HG02938 (cell line): ENCODE measurements at regions not wholly inside any gene's neighbourhood (a gene's known extent, or its start where the extent isn't known, plus 50 kb on each side); places are given as distances from the start of the nearest gene placed in this dataset.
"Not testable (repeated sequence)": the region's sequence is repeated elsewhere in the genome, so short reads cannot be mapped to it uniquely, and the experiment has no call there.

Experiments used
- ATAC-seq: cut with Tn5 transposase; IDR thresholded peaks from one replicate; pipeline ENCODE4 v1.9.1; 2021; ENCODE audit warnings: mild to moderate bottlenecking, moderate library complexity; ENCODE audit not compliant: unreplicated experiment

DNA sequence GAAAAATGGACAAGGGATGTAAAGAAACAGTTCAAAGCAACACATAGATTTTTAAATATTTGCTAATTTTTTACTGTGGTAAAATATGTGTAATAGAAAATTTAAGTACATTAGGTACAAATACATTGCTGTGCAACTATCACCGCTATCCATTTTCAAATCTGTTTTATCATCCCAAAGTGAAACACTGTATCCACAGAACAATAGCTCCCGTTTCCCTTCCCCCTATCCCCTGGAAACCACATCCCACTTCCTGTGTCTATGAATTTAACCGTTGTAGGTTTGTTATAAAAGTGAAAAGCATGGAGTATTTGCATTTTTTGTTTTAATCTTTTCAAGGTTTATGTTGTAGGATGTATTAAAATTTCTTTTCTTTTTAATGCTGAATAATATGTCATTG is 152.9 kb upstream of the HSFY1 start:
- ATAC-seq, result not testable (repeated sequence)

DNA sequence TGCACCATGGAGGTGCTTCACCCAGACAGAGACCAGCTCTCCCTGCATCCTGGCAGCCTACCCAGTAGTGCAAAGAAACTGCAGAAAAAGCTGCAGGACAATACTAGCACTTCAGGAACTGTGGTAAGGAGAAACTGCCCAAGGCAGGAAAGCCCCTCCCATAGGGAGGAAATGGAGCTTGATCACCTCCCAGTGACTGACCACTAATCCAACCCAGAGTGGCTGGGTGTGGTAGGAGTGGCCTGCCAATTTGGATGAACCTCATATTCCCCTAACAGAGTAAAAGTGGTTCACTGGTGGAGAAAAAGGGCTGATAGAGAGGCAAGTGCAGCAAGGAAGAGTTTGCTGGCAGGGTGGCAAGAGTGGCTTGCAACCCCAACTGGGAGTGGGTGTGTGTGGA is 125.7 kb upstream of the HSFY1 start:
- ATAC-seq, result not testable (repeated sequence)

GRCh38 chrY:18421457-18421856 is 125.1 kb upstream of the HSFY1 start:
- ATAC-seq, result peak; percentile 73

DNA sequence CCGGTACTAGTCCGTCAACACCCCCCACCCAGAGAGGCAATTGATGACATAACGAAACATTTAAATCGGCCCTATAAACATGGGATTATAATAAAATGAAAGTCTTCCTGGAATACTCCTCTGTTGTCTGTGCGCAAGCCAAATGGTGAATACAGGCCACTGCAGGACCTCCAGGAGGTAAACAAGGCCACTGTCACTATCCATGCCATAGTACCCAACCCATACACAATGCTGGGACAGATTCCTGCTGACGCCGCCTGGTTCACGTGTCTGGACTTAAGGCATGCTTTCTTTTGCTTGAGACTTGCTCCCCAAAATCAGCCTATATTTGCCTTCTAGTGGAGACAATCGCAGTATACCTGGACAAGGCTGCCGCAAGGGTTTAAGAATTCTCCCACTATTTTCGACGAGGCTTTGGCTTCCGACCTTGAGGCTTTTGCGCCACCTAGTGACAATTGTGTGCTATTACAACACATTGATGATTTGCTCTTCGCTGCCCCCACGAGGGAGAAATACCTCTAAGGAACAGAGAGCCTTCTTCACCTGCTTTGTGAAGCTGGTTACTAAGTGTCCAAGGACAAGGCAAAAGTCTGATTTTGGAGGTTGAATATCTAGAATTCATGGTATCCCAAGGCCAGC is 122.4 kb upstream of the HSFY1 start:
- ATAC-seq, result peak; percentile 58

DNA sequence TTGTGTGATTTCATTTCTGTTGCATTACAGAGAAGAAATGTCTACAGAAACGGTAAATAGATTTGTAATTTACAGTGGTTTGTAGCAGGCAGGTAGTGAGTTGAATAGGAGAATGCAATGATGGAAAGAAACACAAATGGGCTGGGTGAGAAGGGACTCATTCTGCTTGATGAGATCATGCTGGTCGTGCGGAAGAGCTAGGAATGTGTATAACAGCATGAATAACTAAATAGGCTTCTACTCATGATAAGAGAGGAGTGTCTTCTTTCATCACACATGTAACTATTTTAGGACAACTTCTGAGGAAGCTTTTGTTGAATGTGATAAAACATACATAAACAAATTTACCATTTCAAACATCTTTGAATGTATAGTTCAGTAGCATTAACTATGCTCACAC is 113.0 kb upstream of the HSFY1 start:
- not testable (repeated sequence) for ATAC-seq

DNA sequence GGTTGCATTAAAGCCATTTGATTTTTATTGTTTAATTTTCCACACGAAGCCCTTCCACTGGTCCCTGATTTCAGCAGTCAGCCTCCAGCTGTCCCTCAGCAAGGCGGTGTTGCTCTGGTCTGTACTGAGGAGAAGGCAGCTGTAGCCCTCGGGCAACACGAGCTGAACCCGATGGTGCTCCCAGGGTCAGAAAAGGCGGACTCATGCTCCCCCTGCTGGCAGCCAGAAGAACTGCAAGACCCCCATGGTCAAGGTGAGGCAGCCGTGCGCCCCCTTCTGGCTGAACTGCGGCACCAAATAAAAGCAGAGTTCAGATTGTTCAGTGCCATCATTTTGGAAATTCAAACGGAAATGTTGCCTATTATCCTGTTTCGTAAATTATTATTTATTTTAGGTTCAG is 100.7 kb upstream of the HSFY1 start:
- ATAC-seq, result peak; percentile 89

DNA sequence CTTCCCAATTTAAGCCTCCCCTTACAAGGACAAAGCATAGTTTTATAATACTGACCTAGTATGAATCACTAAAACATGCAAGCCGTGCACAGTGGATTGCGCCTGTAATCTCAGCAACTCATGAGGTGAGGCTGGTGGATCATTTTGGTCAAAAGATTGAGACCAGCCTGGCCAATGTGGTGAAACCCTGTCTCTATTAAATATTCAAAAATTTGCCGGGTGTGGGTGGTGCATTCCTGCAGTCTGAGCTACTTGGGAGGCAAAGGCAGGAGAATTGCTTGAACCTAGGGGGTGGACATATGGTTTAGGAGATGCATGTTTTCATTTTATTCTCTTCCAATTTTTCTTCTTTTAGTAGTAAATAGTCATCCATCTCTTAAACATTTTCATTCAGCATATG is 93.7 kb upstream of the HSFY1 start:
- ATAC-seq, result not testable (repeated sequence)

DNA sequence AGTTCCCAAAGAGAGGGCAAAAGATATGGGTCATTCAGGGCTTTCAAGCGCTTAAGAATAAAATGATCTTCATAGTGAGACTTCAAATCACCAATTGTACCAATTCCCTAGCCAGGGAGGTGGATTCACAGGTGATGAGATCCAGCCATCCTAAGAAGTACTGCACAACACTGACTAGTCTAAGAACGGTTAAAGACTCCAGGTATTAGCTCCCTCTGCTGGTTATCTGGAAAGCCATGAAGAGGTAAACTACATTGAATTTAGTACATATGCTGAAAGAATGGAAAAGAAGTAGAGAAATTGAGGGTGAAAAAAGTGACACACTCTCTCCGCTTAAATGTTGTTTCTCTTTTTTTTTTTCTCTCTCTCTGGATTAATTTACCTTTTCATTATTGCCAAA is 87.4 kb upstream of the HSFY1 start:
- not testable (repeated sequence) for ATAC-seq

DNA sequence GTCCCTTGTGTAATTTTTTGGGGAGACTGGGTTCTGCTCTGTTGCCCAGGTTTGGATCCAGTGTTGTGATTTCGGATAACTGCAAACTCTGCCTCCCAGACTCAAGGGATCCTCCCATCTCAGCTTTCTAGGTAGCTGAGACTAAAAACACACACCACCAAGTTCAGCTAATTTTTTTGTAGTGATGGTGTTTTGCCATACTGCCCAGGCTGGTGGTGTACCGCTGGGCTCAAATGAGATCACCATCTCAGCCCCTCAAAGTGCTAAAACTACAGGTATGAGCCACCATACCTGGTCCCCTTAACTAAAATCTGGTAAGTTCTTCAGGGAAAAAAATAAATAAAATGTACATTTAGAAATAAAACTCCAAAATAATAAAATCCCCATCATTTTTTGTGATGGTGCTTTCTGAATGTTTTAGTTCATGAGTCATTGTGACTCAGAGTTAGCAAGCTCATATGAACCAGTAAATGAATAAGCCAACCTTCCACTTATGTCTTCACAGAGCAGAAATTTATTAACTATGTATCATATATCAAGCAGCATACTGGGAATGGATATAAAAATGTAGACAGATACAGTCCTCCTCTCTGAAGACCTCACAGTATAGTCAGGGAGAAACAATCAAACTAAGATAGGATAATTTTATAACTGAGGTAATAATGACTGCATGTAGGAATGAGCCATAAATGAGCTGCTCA is 85.2 kb upstream of the HSFY1 start:
- ATAC-seq, result not testable (repeated sequence)

GRCh38 chrY:18464812-18465211 is 81.7 kb upstream of the HSFY1 start:
- ATAC-seq, result not testable (repeated sequence)

DNA sequence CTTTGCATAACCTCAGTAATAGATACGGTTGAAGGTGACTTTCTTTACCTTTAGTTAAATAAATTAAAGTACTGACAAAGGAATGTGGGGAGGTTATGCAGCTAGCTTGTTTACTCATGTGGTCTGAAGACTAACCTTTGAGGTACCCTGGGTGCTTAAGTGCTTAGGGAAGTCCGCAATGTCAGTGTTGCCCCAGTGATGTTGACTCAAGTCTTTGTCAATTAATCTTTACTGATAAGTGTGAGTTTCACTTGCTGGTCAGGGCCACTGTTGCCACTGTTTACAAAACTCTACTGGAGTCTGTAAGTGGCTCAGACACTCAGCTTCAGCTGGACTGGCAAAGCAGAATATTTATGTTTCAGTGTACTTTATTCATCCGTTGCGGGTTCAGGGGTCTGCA is 79.9 kb upstream of the HSFY1 start:
- ATAC-seq, result not testable (repeated sequence)

DNA sequence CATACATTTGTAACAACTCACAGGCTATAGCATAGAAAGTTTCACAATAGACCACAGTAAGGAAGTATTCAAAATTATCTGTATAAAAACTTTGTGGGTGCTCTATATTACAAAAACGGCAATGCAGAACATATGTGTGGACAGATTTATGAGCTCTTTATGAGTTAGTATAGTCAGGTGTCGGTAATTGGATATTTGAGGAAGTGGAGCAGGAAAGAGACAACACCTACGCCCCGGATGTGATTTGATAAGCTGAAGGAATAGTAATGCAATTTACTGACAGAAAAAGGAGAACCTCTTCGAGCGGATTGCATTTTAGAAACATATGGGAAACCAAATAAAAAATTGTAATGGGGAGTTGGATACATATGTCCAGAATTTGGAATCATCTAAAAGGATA is 63.2 kb upstream of the HSFY1 start:
- ATAC-seq, result not testable (repeated sequence)
